Activated naive CD8-positive, alpha-beta T cell treated with anti-CD3 and anti-CD28 coated beads for 36 hours (primary cell): ENCODE measurements at regions not wholly inside any gene's neighbourhood (a gene's known extent, or its start where the extent isn't known, plus 50 kb on each side); places are given as distances from the start of the nearest gene placed in this dataset.
"Not testable (repeated sequence)": the region's sequence is repeated elsewhere in the genome, so short reads cannot be mapped to it uniquely, and the experiment has no call there.

Source experiments
- DNase-seq: peaks from one replicate; pipeline ENCODE4 v3.0.0; 2021
- H3K27ac Mint-ChIP-seq: one replicate; pipeline ENCODE4 v1.8.0; 2022; ENCODE audit warnings: mild to moderate bottlenecking, moderate library complexity, mixed read lengths
- H3K27me3 Mint-ChIP-seq: one replicate; pipeline ENCODE4 v1.8.0; 2022; ENCODE audit warnings: mild to moderate bottlenecking, mixed read lengths
- H3K36me3 Mint-ChIP-seq: one replicate; pipeline ENCODE4 v1.8.0; 2021; ENCODE audit warnings: mild to moderate bottlenecking, mixed read lengths
- H3K4me1 Mint-ChIP-seq: one replicate; pipeline ENCODE4 v1.8.0; 2021; ENCODE audit warnings: mixed read lengths
- H3K4me3 Mint-ChIP-seq: one replicate; pipeline ENCODE4 v1.8.0; 2022; ENCODE audit warnings: mild to moderate bottlenecking, moderate library complexity, mixed read lengths
- H3K9me3 Mint-ChIP-seq: one replicate; pipeline ENCODE4 v1.8.0; 2022; ENCODE audit warnings: mixed read lengths

GRCh38 chr2:111625157-111625537, 258.8 kb downstream of the ANAPC1 start:
- not testable (repeated sequence) for H3K27me3 Mint-ChIP-seq, DNase-seq, H3K4me3 Mint-ChIP-seq, H3K36me3 Mint-ChIP-seq, H3K27ac Mint-ChIP-seq
- Mint-ChIP-seq H3K4me1 (peaks cover 13% of the 10 kb centered on the region), H3K9me3 (peaks cover 31% of the 10 kb centered on the region)

- Mint-ChIP-seq H3K9me3 (peaks cover 37% of the 10 kb centered on the region), H3K27me3 (peaks cover 6% of the 10 kb centered on the region), H3K36me3 (peaks cover 6% of the 10 kb centered on the region), H3K27ac (peak overlapping the region; percentile 52), H3K4me1 (peaks cover 13% of the 10 kb centered on the region), H3K4me3 (peak overlapping the region; percentile 16)
- DNase-seq = no peak
Observed at GRCh38 chr2:111626037-111626864, 257.7 kb downstream of the ANAPC1 start.

- Mint-ChIP-seq H3K27me3 (peaks cover 6% of the 10 kb centered on the region), H3K27ac (peak overlapping the region; percentile 52), H3K4me1 (peaks cover 13% of the 10 kb centered on the region), H3K4me3 (peak overlapping the region; percentile 16), H3K9me3 (peaks cover 37% of the 10 kb centered on the region), H3K36me3 (peaks cover 6% of the 10 kb centered on the region)
- no peak for DNase-seq
Observed at GRCh38 chr2:111626865-111627163, 257.2 kb downstream of the ANAPC1 start.

GRCh38 chr2:111627256-111627655, 256.7 kb downstream of the ANAPC1 start:
- H3K4me1 Mint-ChIP-seq = peaks cover 14% of the 10 kb centered on the region
- DNase-seq = no peak
- no peak overlapping the region for H3K27ac Mint-ChIP-seq
- peaks cover 6% of the 10 kb centered on the region for H3K27me3 Mint-ChIP-seq
- H3K36me3 Mint-ChIP-seq = peaks cover 6% of the 10 kb centered on the region
- H3K4me3 Mint-ChIP-seq = no peak overlapping the region
- peaks cover 37% of the 10 kb centered on the region for H3K9me3 Mint-ChIP-seq

GRCh38 chr2:111628221-111628620, 255.8 kb downstream of the ANAPC1 start:
- no peak for DNase-seq
- peaks cover 7% of the 10 kb centered on the region for H3K27me3 Mint-ChIP-seq
- H3K27ac Mint-ChIP-seq = no peak overlapping the region
- no peak overlapping the region for H3K4me3 Mint-ChIP-seq
- peaks cover 24% of the 10 kb centered on the region for H3K4me1 Mint-ChIP-seq
- H3K9me3 Mint-ChIP-seq = peaks cover 37% of the 10 kb centered on the region
- peaks cover 6% of the 10 kb centered on the region for H3K36me3 Mint-ChIP-seq

- Mint-ChIP-seq H3K4me3 (no peak overlapping the region), H3K27me3 (peaks cover 11% of the 10 kb centered on the region), H3K4me1 (peaks cover 37% of the 10 kb centered on the region), H3K27ac (no peak overlapping the region), H3K9me3 (peaks cover 37% of the 10 kb centered on the region), H3K36me3 (peaks cover 6% of the 10 kb centered on the region)
- DNase-seq = no peak
Observed at GRCh38 chr2:111629983-111630382, 254.0 kb downstream of the ANAPC1 start.

- peak overlapping the region; percentile 67 for H3K27ac Mint-ChIP-seq
- peaks cover 26% of the 10 kb centered on the region for H3K9me3 Mint-ChIP-seq
- peak overlapping the region; percentile 16 for H3K4me3 Mint-ChIP-seq
- DNase-seq = peak; percentile 28
- peaks cover 19% of the 10 kb centered on the region for H3K27me3 Mint-ChIP-seq
- no peaks in the 10 kb centered on the region for H3K36me3 Mint-ChIP-seq
- H3K4me1 Mint-ChIP-seq = peaks cover 24% of the 10 kb centered on the region
Observed at GRCh38 chr2:111632661-111633060, 251.3 kb downstream of the ANAPC1 start.

- Mint-ChIP-seq H3K4me1 (peaks cover 24% of the 10 kb centered on the region), H3K27ac (peak overlapping the region; percentile 67), H3K27me3 (peaks cover 19% of the 10 kb centered on the region), H3K36me3 (no peaks in the 10 kb centered on the region), H3K4me3 (peak overlapping the region; percentile 3), H3K9me3 (peaks cover 22% of the 10 kb centered on the region)
- no peak for DNase-seq
Observed at GRCh38 chr2:111633189-111633588, 250.8 kb downstream of the ANAPC1 start.

GRCh38 chr2:111633643-111634042, 250.3 kb downstream of the ANAPC1 start:
- DNase-seq = no peak
- Mint-ChIP-seq H3K4me1 (peaks cover 24% of the 10 kb centered on the region), H3K36me3 (no peaks in the 10 kb centered on the region), H3K27ac (peak overlapping the region; percentile 14), H3K4me3 (no peak overlapping the region), H3K27me3 (peaks cover 19% of the 10 kb centered on the region), H3K9me3 (peaks cover 19% of the 10 kb centered on the region)

- peaks cover 24% of the 10 kb centered on the region for H3K4me1 Mint-ChIP-seq
- no peak overlapping the region for H3K4me3 Mint-ChIP-seq
- H3K27me3 Mint-ChIP-seq = peaks cover 19% of the 10 kb centered on the region
- peak; percentile 17 for DNase-seq
- H3K36me3 Mint-ChIP-seq = no peaks in the 10 kb centered on the region
- H3K9me3 Mint-ChIP-seq = peaks cover 14% of the 10 kb centered on the region
- peak overlapping the region; percentile 14 for H3K27ac Mint-ChIP-seq
Observed at GRCh38 chr2:111634050-111634794, 249.8 kb downstream of the ANAPC1 start.

GRCh38 chr2:111634995-111635538, 248.9 kb downstream of the ANAPC1 start:
- no peak overlapping the region for H3K27ac Mint-ChIP-seq
- H3K4me3 Mint-ChIP-seq = no peak overlapping the region
- peaks cover 24% of the 10 kb centered on the region for H3K4me1 Mint-ChIP-seq
- H3K27me3 Mint-ChIP-seq = peaks cover 19% of the 10 kb centered on the region
- no peak for DNase-seq
- peaks cover 9% of the 10 kb centered on the region for H3K9me3 Mint-ChIP-seq
- no peaks in the 10 kb centered on the region for H3K36me3 Mint-ChIP-seq

GRCh38 chr2:111636905-111637304, 247.1 kb downstream of the ANAPC1 start:
- Mint-ChIP-seq H3K4me1 (peaks cover 29% of the 10 kb centered on the region), H3K9me3 (peaks cover 2% of the 10 kb centered on the region), H3K4me3 (no peak overlapping the region), H3K27me3 (peaks cover 31% of the 10 kb centered on the region), H3K27ac (no peak overlapping the region), H3K36me3 (no peaks in the 10 kb centered on the region)
- DNase-seq = no peak

- no peak for DNase-seq
- H3K4me3 Mint-ChIP-seq = no peak overlapping the region
- no peaks in the 10 kb centered on the region for H3K36me3 Mint-ChIP-seq
- H3K27me3 Mint-ChIP-seq = peaks cover 26% of the 10 kb centered on the region
- peaks cover 17% of the 10 kb centered on the region for H3K4me1 Mint-ChIP-seq
- no peak overlapping the region for H3K27ac Mint-ChIP-seq
- peaks cover 2% of the 10 kb centered on the region for H3K9me3 Mint-ChIP-seq
Observed at GRCh38 chr2:111638274-111638877, 245.6 kb downstream of the ANAPC1 start.

GRCh38 chr2:111640480-111640879, 243.5 kb downstream of the ANAPC1 start:
- DNase-seq = no peak
- no peak overlapping the region for H3K27ac Mint-ChIP-seq
- H3K4me1 Mint-ChIP-seq = peaks cover 5% of the 10 kb centered on the region
- H3K9me3 Mint-ChIP-seq = peaks cover 2% of the 10 kb centered on the region
- no peak overlapping the region for H3K4me3 Mint-ChIP-seq
- H3K27me3 Mint-ChIP-seq = peaks cover 26% of the 10 kb centered on the region
- H3K36me3 Mint-ChIP-seq = no peaks in the 10 kb centered on the region
